ENCODE measurements at regions not wholly inside any gene's neighbourhood (a gene's known extent, or its start where the extent isn't known, plus 50 kb on each side); places are given as distances from the start of the nearest gene placed in this dataset.

DNA sequence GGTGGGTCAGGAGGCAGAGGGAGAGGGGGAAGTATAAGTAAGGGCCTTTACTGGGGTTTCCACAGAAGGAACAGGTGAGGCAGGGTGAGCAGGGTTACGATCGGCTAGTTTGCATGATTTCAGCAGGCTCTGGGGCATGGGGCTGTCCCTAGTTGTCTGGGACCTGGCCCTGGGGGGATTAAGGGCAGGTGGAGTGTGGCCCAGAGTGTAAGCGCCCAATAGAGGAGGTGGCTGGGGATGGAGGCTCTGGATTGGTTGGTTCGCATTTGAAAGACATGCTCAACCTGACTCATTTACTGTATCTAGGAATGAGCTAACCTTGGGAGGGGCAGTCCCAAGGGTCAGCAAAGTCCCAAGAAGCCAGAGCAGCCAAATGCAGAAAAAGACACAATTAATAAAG is 230.3 kb downstream of the MAP2K4 start:
- H3K9me3 ChIP-seq, result no peaks in the 10 kb centered on the region
- TF ChIP-seq, protein P1, sequence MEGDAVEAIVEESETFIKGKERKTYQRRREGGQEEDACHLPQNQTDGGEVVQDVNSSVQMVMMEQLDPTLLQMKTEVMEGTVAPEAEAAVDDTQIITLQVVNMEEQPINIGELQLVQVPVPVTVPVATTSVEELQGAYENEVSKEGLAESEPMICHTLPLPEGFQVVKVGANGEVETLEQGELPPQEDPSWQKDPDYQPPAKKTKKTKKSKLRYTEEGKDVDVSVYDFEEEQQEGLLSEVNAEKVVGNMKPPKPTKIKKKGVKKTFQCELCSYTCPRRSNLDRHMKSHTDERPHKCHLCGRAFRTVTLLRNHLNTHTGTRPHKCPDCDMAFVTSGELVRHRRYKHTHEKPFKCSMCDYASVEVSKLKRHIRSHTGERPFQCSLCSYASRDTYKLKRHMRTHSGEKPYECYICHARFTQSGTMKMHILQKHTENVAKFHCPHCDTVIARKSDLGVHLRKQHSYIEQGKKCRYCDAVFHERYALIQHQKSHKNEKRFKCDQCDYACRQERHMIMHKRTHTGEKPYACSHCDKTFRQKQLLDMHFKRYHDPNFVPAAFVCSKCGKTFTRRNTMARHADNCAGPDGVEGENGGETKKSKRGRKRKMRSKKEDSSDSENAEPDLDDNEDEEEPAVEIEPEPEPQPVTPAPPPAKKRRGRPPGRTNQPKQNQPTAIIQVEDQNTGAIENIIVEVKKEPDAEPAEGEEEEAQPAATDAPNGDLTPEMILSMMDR (IDR thresholded peaks at IDR 0.05), result no peak
- intact Hi-C loops (cut with DNase I, micrococcal nuclease), result no loop called here
- H3K4me3 ChIP-seq, result no peak overlapping the region
- H3K36me3 ChIP-seq (ENCODE audit: low read depth), result no peaks in the 10 kb centered on the region
- no peak for DNase-seq
- no peaks in the 10 kb centered on the region for H3K4me1 ChIP-seq (ENCODE audit: low read depth)
- no peak for ATAC-seq

DNA sequence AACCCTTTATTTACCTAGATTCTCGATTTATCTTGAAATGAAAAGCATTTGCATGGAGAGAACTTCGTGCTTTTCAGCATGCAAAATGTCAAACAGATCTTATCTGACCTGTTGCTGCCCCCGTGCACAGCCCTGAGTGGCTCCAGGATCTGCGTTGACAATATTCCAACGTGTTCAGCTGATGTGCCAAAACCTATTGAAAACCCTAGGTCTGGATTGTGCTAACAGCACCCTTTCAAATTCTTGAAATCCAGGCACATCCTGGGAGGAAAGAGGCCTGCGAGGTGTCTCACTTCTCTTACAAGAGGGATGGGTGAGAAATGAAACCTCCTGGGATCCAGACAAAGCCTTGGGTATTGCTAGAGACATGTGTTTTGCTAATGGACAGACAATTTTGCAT is 231.8 kb downstream of the MAP2K4 start:
- intact Hi-C loops (cut with DNase I, micrococcal nuclease), result no loop called here

DNA sequence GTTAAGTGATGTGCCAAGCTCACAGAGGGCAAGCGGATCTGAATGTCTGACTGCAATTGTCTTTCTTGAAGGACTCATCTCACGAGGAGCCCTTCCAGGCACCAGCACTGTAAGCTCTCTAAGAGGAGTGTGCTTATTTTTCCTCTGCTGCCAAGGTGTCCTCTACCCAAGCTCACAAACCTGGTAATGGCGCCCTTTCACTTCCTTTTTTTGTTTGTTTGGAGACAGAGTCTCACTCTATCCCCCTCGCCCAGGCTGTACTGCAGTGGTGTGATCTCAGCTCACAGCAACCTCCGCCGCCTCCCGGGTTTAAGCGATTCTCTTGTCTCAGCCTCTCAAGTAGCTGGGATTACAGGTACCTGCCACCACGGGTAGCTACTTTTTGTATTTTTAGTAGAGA is 233.8 kb downstream of the MAP2K4 start:
- intact Hi-C loops (cut with DNase I, micrococcal nuclease), result no loop called here
- no peak overlapping the region for H3K4me3 ChIP-seq

More for the DNA sequence above, 231.8 kb downstream of the MAP2K4 start:
- ATAC-seq (no peak), DNase-seq (no peak)
- TF ChIP-seq, protein P1 (IDR thresholded peaks at IDR 0.05), result no peak
- H3K36me3 ChIP-seq (ENCODE audit: low read depth), result no peaks in the 10 kb centered on the region
- H3K4me1 ChIP-seq (ENCODE audit: low read depth), result no peaks in the 10 kb centered on the region
- H3K9me3 ChIP-seq, result no peaks in the 10 kb centered on the region
- no peak overlapping the region for H3K4me3 ChIP-seq

DNA sequence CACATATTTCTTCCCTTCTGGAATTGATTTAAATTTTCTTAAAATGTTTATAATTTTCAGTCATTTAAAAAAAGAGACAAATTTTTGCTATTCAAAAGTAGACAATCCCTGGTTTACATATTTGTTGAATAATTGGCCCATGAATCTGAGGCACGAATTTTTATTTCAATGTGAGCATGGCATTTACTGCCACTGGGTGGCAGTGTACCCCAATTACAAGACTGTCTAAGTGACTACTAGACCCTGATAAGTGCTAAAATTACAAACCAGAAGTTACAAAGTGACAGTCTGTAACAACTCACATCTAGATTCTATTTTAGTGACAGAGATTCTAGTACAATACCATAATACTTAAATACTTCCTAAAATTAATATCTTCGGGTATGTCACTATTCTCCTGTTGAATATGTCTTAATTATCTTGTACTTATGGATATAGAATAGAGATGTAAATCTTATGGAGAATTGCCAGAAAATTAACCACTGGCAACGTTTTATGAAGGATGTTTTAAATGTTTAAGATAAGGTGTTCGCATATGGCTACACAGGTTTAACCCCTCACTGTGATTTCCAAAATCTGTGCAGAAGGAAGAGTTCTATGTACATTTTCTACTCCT is 235.8 kb downstream of the MAP2K4 start:
- peak; percentile 34 for ATAC-seq

More for the DNA sequence above, 233.8 kb downstream of the MAP2K4 start:
- H3K9me3 ChIP-seq, result no peaks in the 10 kb centered on the region
- no peaks in the 10 kb centered on the region for H3K4me1 ChIP-seq (ENCODE audit: low read depth)
- DNase-seq, result no peak
- TF ChIP-seq, protein P1 (IDR thresholded peaks at IDR 0.05), result no peak
- no peaks in the 10 kb centered on the region for H3K36me3 ChIP-seq (ENCODE audit: low read depth)
- no peak for ATAC-seq

DNA sequence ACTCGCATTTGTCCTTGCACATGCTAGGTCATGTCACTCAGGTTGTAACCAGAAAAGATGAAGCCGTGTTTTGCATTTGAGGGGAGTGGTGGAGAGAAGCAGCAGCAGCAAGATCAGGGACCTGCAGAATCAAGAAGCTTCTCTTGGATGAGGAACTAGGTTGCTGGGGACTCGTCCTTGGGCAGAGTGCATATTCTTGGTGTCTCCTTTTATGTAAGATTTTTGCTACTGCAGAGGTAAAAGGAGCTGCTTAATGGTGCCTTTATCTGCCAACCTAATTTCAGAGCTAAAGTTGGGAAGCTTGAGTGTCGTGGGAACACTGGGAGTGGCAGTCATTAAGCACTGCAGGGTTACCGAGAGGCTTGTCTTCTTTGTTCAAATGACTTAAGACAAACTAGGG is 236.5 kb downstream of the MAP2K4 start:
- intact Hi-C loops (cut with DNase I, micrococcal nuclease), result loop anchor here (5.0 kb wide), 2 partner anchors 405 to 410 kb away; partner anchors contain the start of gene MYOCD (in 1 of the 2)
- Histone ChIP-seq H3K4me3 (no peak overlapping the region), H3K9me3 (no peaks in the 10 kb centered on the region), H3K36me3 (ENCODE audit: low read depth) (no peaks in the 10 kb centered on the region), H3K4me1 (ENCODE audit: low read depth) (no peaks in the 10 kb centered on the region)
- DNase-seq (no peak), ATAC-seq (no peak)
- TF ChIP-seq, protein P1 (IDR thresholded peaks at IDR 0.05), result no peak

More for the DNA sequence above, 235.8 kb downstream of the MAP2K4 start:
- no peaks in the 10 kb centered on the region for H3K36me3 ChIP-seq (ENCODE audit: low read depth)
- DNase-seq, result peak in 1 of 3 donors; percentile 53
- TF ChIP-seq, protein P1 (IDR thresholded peaks at IDR 0.05), result peak; percentile 41
- H3K4me3 ChIP-seq, result no peak overlapping the region
- intact Hi-C loops (cut with DNase I, micrococcal nuclease), result loop anchor here (5.0 kb wide), 2 partner anchors 406 to 411 kb away; partner anchors contain the start of gene MYOCD (in 1 of the 2)
- H3K9me3 ChIP-seq, result no peaks in the 10 kb centered on the region
- H3K4me1 ChIP-seq (ENCODE audit: low read depth), result no peaks in the 10 kb centered on the region
